Thyroid gland (tissue), 4 donors: ENCODE measurements at regions not wholly inside any gene's neighbourhood (a gene's known extent, or its start where the extent isn't known, plus 50 kb on each side); places are given as distances from the start of the nearest gene placed in this dataset.

Source experiments
- DNase-seq, 2 donors: peaks; one replicate each; pipeline ENCODE4 v3.0.0-alpha.2; 2019
- H3K27ac ChIP-seq, 3 donors: fragments of 200-600 bp; sonication (generic); 1 replicate in 2 of 3; 2 replicates in 1 of 3; pipeline ENCODE4 v1.5.1; 2016 to 2019; ENCODE audit warnings: mild to moderate bottlenecking in 1 of 3, moderate library complexity in 1 of 3
- H3K27me3 ChIP-seq: fragments of 200-600 bp; sonication (generic); one replicate; pipeline ENCODE4 v1.5.1; 2019
- H3K36me3 ChIP-seq, 2 donors: fragments of 200-600 bp; sonication (generic); one replicate each; pipeline ENCODE4 v1.5.1; 2016 to 2019
- H3K4me1 ChIP-seq, 2 donors: fragments of 200-600 bp; sonication (generic); one replicate each; pipeline ENCODE4 v1.5.1; 2017 to 2019
- H3K4me3 ChIP-seq, 3 donors: fragments of 200-600 bp; sonication (generic); replicated peaks in 1 of 3; 1 replicate in 2 of 3; 2 replicates in 1 of 3; pipeline ENCODE4 v1.5.1; 2016; ENCODE audit warnings: mild to moderate bottlenecking in 1 of 3
- H3K9me3 ChIP-seq: fragments of 200-600 bp; sonication (generic); one replicate; pipeline ENCODE4 v1.5.1; 2017
- CTCF ChIP-seq, 6 experiments: fragments of 200-600 bp in 3 of 6; fragments of 450-650 bp in 3 of 6; sonication (generic) in 3 of 6; IDR thresholded peaks; one replicate each; pipeline ENCODE4 v1.5.1; 2016 to 2019; ENCODE audit warnings: antibody characterized with exemption in 6 of 6, mild to moderate bottlenecking in 2 of 6, inconsistent platforms in 1 of 6, moderate library complexity in 1 of 6
- POLR2A ChIP-seq, 2 donors: fragments of 450-650 bp; IDR thresholded peaks; one replicate each; pipeline ENCODE4 v1.6.1; 2017; ENCODE audit warnings: antibody characterized with exemption in 2 of 2, mild to moderate bottlenecking in 2 of 2, moderate library complexity in 1 of 2
- WGBS, 2 donors: methylation state at CpG; one replicate each; pipeline ENCODE4 v1.1.5; 2017; 5-methylcytosine and 5-hydroxymethylcytosine counted together
- intact Hi-C: fragments of 100-400 bp; cut with DNase I; formaldehyde crosslinking; loops from one replicate; pipeline ENCODE4 v1.15.1; 2023

GRCh38 chr3:143201870-143202752 lies 82.5 kb downstream of the CHST2 start:
- no peaks in the 10 kb centered on the region for H3K9me3 ChIP-seq
- H3K36me3 ChIP-seq, result no peaks in the 10 kb centered on the region
- WGBS, 2 donors, result 87 to 90% methylated on average over 13 of the region's 13 CpGs
- no peak overlapping the region for H3K4me3 ChIP-seq
- peaks cover 10 to 13% of the 10 kb centered on the region in 2 donors for H3K4me1 ChIP-seq
- H3K27me3 ChIP-seq, result no peaks in the 10 kb centered on the region
- DNase-seq, result no peak
- H3K27ac ChIP-seq, result no peak overlapping the region
- intact Hi-C loops, result no loop called here
- no peak for TF ChIP-seq CTCF (IDR thresholded peaks at IDR 0.05)
- no peak for TF ChIP-seq POLR2A (IDR thresholded peaks at IDR 0.05)

DNA sequence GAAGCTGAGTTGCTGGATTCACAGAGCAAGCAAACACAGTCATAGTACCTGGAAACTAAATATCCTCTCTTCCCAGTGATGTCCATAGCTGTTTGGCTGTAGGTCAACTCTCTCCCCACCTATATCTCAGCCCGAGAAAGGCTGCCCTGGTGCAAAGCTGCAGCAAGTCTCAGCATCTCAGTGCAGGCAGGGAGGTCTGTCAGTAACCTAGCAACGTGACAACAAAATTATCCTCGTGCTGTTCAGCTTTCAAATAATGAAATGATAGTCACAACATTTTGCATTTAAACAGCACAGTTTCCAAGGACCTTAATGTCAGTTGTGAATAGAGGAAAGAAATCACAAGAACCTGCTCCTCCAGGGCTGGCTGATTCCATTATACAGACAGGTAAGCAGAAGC lies 83.6 kb downstream of the CHST2 start:
- 74 to 75% methylated on average over 3 of the region's 3 CpGs for WGBS, 2 donors
- DNase-seq, result no peak
- Histone ChIP-seq H3K27ac (no peak overlapping the region), H3K27me3 (no peaks in the 10 kb centered on the region), H3K9me3 (no peaks in the 10 kb centered on the region), H3K36me3 (no peaks in the 10 kb centered on the region), H3K4me1 (peaks cover 18 to 22% of the 10 kb centered on the region in 2 donors), H3K4me3 (no peak overlapping the region)
- intact Hi-C loops, result no loop called here
- TF ChIP-seq POLR2A (IDR thresholded peaks at IDR 0.05), result no peak
- no peak for TF ChIP-seq CTCF (IDR thresholded peaks at IDR 0.05)

- WGBS, 2 donors, result 84 to 97% methylated on average over 3 of the region's 3 CpGs
- TF ChIP-seq CTCF (IDR thresholded peaks at IDR 0.05), result no peak
- no peak for TF ChIP-seq POLR2A (IDR thresholded peaks at IDR 0.05)
- no peak overlapping the region for H3K27ac ChIP-seq
- DNase-seq, result no peak
- H3K9me3 ChIP-seq, result no peaks in the 10 kb centered on the region
- peaks cover 20 to 29% of the 10 kb centered on the region in 2 donors for H3K4me1 ChIP-seq
- H3K4me3 ChIP-seq, result no peak overlapping the region
- H3K27me3 ChIP-seq, result no peaks in the 10 kb centered on the region
- intact Hi-C loops, result no loop called here
- H3K36me3 ChIP-seq, result no peaks in the 10 kb centered on the region
These were observed 84.3 kb downstream of the CHST2 start for GRCh38 chr3:143203848-143204247.

- no peaks in the 10 kb centered on the region for H3K36me3 ChIP-seq
- intact Hi-C loops, result no loop called here
- TF ChIP-seq POLR2A (IDR thresholded peaks at IDR 0.05) (no peak), CTCF (IDR thresholded peaks at IDR 0.05) (no peak)
- DNase-seq, result no peak
- H3K9me3 ChIP-seq, result no peaks in the 10 kb centered on the region
- peaks cover 36 to 54% of the 10 kb centered on the region in 2 donors for H3K4me1 ChIP-seq
- peak overlapping the region; percentile 74 to 89 (median 78) for H3K27ac ChIP-seq
- 44% methylated on average over 4 of the region's 4 CpGs for WGBS, 2 donors
- H3K27me3 ChIP-seq, result no peaks in the 10 kb centered on the region
- H3K4me3 ChIP-seq, result no peak overlapping the region
These were observed 87.4 kb downstream of the CHST2 start for GRCh38 chr3:143206955-143207337.

GRCh38 chr3:143207338-143207961 lies 87.9 kb downstream of the CHST2 start:
- Histone ChIP-seq H3K36me3 (no peaks in the 10 kb centered on the region), H3K27ac (peak overlapping the region; percentile 74 to 89 (median 83)), H3K9me3 (no peaks in the 10 kb centered on the region), H3K4me1 (peaks cover 36 to 54% of the 10 kb centered on the region in 2 donors), H3K4me3 (no peak overlapping the region), H3K27me3 (no peaks in the 10 kb centered on the region)
- WGBS, 2 donors, result 93 to 97% methylated on average over 1 of the region's 1 CpG
- intact Hi-C loops, result no loop called here
- TF ChIP-seq POLR2A (IDR thresholded peaks at IDR 0.05), result no peak
- no peak for TF ChIP-seq CTCF (IDR thresholded peaks at IDR 0.05)
- peak; percentile 83 to 88 for DNase-seq
